Amniotic epithelial cell (primary cell): ENCODE measurements at regions not wholly inside any gene's neighbourhood (a gene's known extent, or its start where the extent isn't known, plus 50 kb on each side); places are given as distances from the start of the nearest gene placed in this dataset.
A peak's percentile ranks its signal among the peaks of the same experiment; 100 is the strongest.

Experiments used
- DNase-seq: peaks from one replicate; pipeline ENCODE4 v3.0.0-alpha.2; 2010; ENCODE audit warnings: low read depth

DNA sequence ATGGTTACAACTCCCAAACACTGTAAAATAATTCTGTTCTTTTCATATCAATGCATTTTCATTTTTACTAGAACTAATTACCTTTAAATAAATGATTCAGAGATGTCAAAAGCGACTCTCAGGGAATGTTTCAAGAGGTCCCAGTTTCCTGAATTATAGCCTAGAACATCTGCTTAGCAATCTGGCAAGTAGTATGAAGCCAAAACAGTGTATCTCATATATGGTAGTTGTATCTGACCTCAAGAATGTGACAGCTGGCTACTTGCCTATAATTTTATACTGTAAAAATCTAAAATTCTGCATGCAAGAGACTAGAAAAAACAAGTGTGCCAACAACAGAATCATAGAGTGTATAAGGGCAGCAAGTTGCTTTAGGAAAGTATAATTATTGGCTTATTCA is 187.7 kb upstream of the POU5F2 start:
- peak; percentile 42 for DNase-seq

DNA sequence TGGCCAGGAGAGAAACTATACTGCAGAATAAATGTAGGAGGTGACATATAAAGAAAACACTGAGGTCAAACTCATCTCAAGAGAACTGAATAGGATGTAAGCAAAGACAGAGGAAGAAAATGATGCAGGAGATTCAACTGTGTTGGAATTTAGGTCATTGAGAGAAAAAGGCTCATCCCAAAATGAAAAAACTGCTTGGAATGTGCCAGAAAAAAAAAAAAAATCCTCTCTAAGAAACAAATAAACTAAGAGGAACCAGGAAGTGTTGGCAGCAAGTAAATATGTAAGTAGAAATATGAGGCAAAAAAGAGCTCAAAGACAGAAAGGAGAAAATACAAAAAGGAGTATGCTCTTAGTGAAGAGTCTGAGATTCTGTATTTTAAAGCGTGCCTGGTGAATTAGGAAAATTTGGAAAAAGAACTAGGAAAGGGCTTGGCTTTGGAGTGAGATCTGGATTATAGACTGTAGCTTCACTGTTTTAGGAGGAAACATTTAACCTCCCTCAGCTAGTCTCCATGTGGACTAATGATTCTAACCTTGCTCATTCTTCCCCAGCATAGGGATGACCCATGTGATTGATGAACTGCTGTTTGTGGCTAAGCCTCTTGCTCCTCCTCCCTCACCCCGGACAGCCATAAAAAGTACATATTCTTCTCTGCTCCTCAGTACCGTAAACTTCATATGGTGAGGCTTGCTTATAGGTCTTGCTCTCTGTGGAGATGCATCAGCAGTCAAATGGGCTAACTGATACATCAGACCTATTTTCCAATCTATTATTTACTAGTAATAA is 185.6 kb upstream of the POU5F2 start:
- DNase-seq, result peak; percentile 62

- DNase-seq, result peak; percentile 8
Observed at GRCh38 chr5:93925321-93925720, 183.9 kb upstream of the POU5F2 start.

- peak; percentile 34 for DNase-seq
Observed at GRCh38 chr5:93924628-93925027, 183.2 kb upstream of the POU5F2 start.

DNA sequence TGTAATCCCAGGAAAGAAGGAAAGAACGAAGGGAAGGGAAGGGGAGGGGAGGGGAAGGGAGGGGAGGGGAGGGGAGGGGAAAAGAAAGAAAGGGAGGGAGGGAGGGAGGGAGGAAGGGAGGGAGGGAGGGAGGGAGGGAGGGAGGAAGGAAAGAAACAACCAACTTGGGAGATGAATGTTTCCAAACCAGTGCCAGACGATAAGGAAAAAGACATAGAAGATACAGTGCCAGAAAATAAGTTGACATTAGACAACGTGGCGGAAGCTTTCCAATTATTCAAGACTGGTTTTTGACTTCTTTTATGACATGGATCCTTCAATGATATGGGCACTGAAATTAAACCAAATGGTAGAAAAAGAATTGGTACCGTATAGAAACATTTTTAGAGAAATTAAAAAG is 181.2 kb upstream of the POU5F2 start:
- DNase-seq, result no peak

DNA sequence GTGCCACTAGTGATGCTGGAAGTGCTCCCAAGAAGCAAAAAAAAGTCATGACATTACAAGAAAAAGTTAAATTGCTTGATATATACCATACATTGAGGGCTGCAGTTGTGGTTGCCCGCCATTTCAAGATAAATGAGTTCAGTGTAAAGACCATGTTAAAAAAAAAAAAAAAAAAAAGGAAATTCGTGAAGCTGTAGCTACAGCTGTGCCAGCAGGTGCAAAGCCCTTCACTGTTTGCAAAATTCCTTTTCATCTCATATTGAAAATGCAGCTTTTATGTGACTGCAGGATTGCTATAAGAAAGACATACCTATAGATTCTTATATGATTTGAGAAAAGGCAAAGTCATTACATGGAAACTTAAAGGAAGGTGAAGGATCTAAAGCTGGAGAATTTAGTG is 179.6 kb upstream of the POU5F2 start:
- DNase-seq, result no peak

DNA sequence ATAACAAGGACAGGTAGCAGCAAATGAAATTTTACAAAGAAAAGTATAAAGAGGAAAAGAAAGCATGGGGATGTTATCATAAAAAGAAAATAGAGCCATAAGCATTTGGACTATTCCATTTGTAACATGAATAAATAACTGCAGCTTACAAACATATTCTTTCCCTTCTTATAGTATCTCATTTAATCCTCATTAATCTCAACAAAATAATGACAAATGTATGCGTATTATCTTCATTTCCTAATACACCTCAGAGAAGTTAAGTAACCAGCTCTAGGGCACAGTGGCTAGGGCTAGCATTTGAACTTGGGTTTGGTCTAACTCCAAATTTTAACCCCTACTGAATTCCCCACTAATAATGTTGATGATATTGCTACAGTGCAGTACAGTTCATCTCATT is 175.5 kb upstream of the POU5F2 start:
- DNase-seq, result no peak

GRCh38 chr5:93915142-93915553 is 173.7 kb upstream of the POU5F2 start:
- DNase-seq, result peak; percentile 58

DNA sequence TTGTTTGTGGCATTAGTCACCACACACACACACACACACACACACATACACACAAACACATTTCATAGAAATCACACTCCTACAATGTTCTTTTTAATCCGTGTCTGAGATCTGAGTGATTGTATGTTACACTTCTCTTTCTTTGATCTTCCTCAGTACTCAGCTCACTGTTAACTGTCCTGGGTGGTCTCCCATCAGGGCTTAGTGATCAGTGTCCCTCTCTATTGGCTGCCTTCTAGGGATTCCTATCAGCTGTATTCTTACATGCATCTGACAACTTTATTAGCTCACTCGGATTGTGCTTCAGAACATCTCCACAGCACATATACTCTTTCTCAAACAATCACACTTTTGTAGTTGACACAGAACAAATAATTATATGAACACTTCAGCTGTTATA is 170.2 kb upstream of the POU5F2 start:
- DNase-seq, result no peak

- DNase-seq, result no peak
Observed at GRCh38 chr5:93909356-93909755, 168.0 kb upstream of the POU5F2 start.

GRCh38 chr5:93904917-93905316 is 163.5 kb upstream of the POU5F2 start:
- no peak for DNase-seq

- DNase-seq, result no peak
Observed at GRCh38 chr5:93902288-93902687, 160.9 kb upstream of the POU5F2 start.

DNA sequence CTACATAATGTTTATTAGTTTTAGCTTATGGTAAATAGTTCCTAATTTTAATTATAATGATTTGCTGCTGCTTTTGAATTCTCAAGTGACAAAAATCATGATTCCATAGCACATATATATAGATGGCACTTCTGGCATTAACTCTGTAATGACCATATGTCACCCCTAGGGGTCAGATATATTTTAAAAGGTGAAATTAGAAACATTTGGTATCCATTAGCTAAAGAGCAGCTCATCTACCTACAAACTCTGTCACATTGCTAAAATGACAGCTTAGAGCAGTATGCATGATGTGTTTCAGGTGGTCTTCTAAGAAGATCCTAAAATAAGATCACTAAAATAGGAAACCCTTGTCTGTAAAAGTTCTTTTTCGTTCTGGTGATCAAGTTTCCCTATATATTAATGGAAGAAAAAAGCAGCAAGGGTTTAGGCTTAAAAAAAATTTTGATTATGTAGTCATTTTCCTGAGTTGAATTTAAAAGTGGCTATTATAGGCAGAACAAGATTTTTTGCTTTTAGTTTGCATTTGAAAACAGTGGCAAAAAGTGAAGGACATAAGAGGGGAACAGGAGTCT is 157.7 kb upstream of the POU5F2 start:
- DNase-seq, result no peak

GRCh38 chr5:93894601-93895354 is 153.4 kb upstream of the POU5F2 start:
- peak; percentile 17 for DNase-seq

GRCh38 chr5:93893075-93893474 is 151.7 kb upstream of the POU5F2 start:
- no peak for DNase-seq

- DNase-seq, result peak; percentile 7
Observed at GRCh38 chr5:93892481-93892880, 151.1 kb upstream of the POU5F2 start.

DNA sequence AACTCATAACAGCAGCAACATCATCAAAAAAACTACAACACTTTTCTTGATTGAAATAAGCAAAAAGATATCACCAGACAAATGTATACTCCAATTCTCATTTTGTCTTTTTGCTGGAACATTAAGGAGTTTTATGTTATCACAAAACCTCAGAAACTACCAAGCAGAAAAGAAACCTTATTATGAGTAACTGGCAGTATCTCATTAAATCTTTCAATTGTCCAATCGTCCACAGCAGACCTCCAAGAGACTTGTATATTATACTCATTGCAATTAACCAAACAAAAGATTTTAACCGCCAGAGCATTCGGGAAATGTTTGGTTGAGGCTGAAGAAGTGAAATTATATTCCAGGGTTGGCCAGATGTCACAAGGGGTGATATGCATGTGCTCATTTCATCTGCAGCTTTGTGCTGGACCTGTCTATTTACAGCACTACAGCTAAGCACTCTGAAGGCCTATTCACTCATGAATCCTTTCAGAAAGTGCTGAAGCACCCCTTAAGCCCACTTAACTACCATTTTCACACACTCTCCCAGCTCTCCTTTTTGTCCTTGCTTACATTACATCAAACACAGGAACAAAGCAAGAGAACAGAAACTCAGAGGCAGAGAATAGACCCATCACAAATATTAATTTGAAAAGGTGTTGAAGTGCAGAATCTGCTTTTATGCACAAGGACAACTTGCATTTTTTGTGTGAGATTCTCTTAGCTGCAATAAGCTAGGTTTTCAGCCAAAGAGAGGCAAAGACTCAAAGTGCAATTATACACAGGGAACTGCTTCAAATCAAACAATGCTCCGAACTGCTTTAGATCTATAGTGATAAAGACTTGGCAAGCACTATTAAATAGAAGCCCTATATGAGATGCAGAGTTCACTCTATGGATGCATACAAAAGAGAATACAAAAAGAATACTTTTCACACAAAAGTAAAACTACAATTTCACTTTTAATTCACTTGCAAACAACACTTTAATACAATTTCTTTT is 150.4 kb upstream of the POU5F2 start:
- DNase-seq, result no peak

- peak; percentile 37 for DNase-seq
Observed at GRCh38 chr5:93890657-93891056, 149.3 kb upstream of the POU5F2 start.

GRCh38 chr5:93887678-93888077 is 146.3 kb upstream of the POU5F2 start:
- no peak for DNase-seq

DNA sequence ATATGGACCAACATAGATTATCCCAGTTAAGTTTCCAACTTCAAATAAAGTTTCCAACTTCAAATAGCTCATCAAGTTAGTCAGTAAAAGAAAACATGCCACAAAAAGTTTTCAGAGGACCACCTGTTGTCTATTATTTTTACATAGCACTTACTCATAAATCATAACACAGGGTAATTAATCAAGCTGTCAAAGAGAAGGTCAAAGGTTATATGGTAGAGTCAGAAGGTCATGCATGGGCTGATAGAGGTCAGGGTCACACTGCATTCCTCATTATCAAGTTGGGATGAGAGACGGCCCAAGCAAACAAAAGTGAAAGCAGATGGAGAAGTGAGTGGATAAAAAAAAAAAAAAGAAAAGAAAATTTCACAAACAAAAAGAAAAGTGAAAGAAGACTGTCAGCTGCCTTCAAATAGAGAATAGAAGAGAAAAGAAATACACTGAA is 145.5 kb upstream of the POU5F2 start:
- DNase-seq, result peak; percentile 20

- DNase-seq, result no peak
Observed at GRCh38 chr5:93886098-93886806, 144.9 kb upstream of the POU5F2 start.
